NCI-H748 (cell line): ENCODE measurements at regions not wholly inside any gene's neighbourhood (a gene's known extent, or its start where the extent isn't known, plus 50 kb on each side); places are given as distances from the start of the nearest gene placed in this dataset.
"Not testable (repeated sequence)": the region's sequence is repeated elsewhere in the genome, so short reads cannot be mapped to it uniquely, and the experiment has no call there.

ENCODE experiments used
- DNase-seq: peaks from one replicate; lab custom pipeline; 2025; ENCODE audit not compliant: unreplicated experiment; lab: John Stamatoyannopoulos, UW

GRCh38 chr10:117782276-117782675 lies 239.7 kb downstream of the EMX2 start:
- DNase-seq, result no peak

GRCh38 chr10:117783698-117784395 lies 241.3 kb downstream of the EMX2 start:
- no peak for DNase-seq

- DNase-seq, result no peak
Observed at GRCh38 chr10:117784776-117785175, 242.2 kb downstream of the EMX2 start.

- no peak for DNase-seq
Observed at GRCh38 chr10:117788911-117789310, 246.4 kb downstream of the EMX2 start.

GRCh38 chr10:117790179-117790578 lies 247.6 kb downstream of the EMX2 start:
- no peak for DNase-seq

- DNase-seq, result no peak
Observed at GRCh38 chr10:117790621-117791020, 248.1 kb downstream of the EMX2 start.

- no peak for DNase-seq
Observed at GRCh38 chr10:117792214-117792613, 249.7 kb downstream of the EMX2 start.

GRCh38 chr10:117796130-117796745 lies 250.5 kb downstream of the RAB11FIP2 start:
- no peak for DNase-seq

- no peak for DNase-seq
Observed at GRCh38 chr10:117797296-117797695, 249.4 kb downstream of the RAB11FIP2 start.

GRCh38 chr10:117801691-117802090 lies 245.1 kb downstream of the RAB11FIP2 start:
- DNase-seq, result no peak

- DNase-seq, result peak; percentile 31
Observed at GRCh38 chr10:117804470-117805011, 242.2 kb downstream of the RAB11FIP2 start.

GRCh38 chr10:117805139-117805538 lies 241.6 kb downstream of the RAB11FIP2 start:
- DNase-seq, result no peak

- no peak for DNase-seq
Observed at GRCh38 chr10:117807441-117807840, 239.3 kb downstream of the RAB11FIP2 start.

- DNase-seq, result not testable (repeated sequence)
Observed at GRCh38 chr10:117815816-117816215, 230.9 kb downstream of the RAB11FIP2 start.

- no peak for DNase-seq
Observed at GRCh38 chr10:117817116-117817515, 229.6 kb downstream of the RAB11FIP2 start.

- no peak for DNase-seq
Observed at GRCh38 chr10:117818721-117819120, 228.0 kb downstream of the RAB11FIP2 start.

GRCh38 chr10:117819304-117819703 lies 227.4 kb downstream of the RAB11FIP2 start:
- DNase-seq, result no peak

GRCh38 chr10:117823980-117824379 lies 222.8 kb downstream of the RAB11FIP2 start:
- DNase-seq, result no peak

GRCh38 chr10:117830205-117830604 lies 216.5 kb downstream of the RAB11FIP2 start:
- peak; percentile 52 for DNase-seq

GRCh38 chr10:117830787-117831212 lies 215.9 kb downstream of the RAB11FIP2 start:
- peak; percentile 80 for DNase-seq

GRCh38 chr10:117838500-117839498 lies 207.9 kb downstream of the RAB11FIP2 start:
- DNase-seq, result not testable (repeated sequence)
